ENCODE measurements at regions not wholly inside any gene's neighbourhood (a gene's known extent, or its start where the extent isn't known, plus 50 kb on each side); places are given as distances from the start of the nearest gene placed in this dataset.
"Not testable (repeated sequence)": the region's sequence is repeated elsewhere in the genome, so short reads cannot be mapped to it uniquely, and the experiment has no call there.

DNA sequence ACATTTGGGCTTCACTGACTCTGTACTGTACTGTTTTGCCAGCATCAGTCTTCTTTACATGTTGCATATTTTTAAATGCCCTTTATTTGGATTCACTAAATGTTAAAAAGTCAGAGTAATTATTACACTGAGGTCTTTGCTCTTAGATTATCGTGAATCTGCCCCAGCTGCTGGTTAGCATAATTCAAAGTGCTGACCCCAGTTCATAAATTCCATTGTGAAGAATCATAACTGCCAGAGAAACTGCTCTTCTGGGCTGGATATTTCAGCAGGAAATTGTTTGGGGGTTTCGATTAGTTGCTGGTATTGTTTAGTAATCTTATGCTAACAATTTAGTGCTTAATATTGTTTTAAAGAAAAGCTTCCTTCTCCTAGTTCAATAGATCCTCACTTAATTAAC is 682.1 kb upstream of the MAP3K7 start:
- Histone ChIP-seq H3K27me3 (no peaks in the 10 kb centered on the region), H3K9me3 (no peaks in the 10 kb centered on the region), H3K36me3 (no peaks in the 10 kb centered on the region), H3K4me3 (no peak overlapping the region)
- DNase-seq = no peak

DNA sequence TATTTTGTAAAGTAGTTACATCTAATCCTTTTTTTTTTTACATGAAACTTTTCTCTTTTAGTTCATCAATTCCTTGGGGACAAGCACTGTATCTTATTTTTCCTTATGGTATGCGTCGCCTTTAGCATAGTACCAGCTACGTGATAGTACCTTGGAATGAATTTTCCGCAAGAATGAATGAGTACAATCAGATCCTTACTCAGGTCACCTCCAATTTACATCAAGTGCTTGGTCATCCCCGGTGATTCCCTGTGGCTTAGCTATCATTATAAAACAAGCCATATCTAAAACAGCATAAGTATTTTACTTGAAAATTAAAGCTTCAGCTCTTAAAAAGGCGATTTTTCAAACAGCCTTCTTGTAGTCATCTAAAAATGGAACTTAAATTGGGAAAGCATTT is 680.4 kb upstream of the MAP3K7 start:
- Histone ChIP-seq H3K9me3 (no peaks in the 10 kb centered on the region), H3K4me3 (no peak overlapping the region), H3K27me3 (no peaks in the 10 kb centered on the region), H3K36me3 (no peaks in the 10 kb centered on the region)
- no peak for DNase-seq

DNA sequence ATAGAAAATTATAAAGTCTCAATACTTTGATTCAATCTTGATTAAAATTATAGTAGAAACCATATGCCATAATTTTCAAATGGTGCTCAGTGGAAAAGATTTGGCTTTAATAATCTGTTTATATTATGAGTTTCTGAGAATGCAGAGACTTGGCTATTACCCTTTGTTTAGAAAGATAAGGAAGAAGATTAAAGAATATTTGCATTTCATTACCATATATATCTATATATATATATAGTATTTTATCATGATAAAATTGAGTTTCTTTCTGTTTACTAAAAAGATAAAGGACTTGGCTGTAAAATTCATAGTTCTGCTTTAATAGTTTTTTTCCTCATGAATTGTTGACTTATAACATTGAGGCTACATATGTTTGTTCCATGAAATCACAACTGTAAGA is 679.3 kb upstream of the MAP3K7 start:
- Histone ChIP-seq H3K27me3 (no peaks in the 10 kb centered on the region), H3K36me3 (no peaks in the 10 kb centered on the region), H3K9me3 (no peaks in the 10 kb centered on the region), H3K4me3 (no peak overlapping the region)
- no peak for DNase-seq

DNA sequence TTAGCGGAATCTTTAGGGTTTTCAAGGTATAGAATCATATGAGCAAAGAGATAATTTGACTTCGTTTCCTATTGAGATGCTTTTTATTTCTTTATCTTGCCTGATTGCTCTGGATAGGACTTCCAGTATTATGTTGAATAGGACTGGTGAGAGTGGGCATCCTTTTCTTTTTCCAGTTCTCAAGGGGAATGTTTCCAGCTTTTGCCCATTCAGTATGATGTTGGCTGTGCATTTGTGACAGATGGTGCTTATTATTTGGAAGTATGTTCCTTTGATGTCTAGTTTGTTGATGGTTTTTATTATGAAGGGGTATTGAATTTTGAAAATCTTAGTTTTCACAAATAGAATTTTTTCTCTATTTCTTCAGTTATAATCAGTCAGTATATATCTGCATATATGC is 656.6 kb upstream of the MAP3K7 start:
- Histone ChIP-seq H3K36me3 (no peaks in the 10 kb centered on the region), H3K4me3 (no peak overlapping the region), H3K27me3 (no peaks in the 10 kb centered on the region), H3K9me3 (no peaks in the 10 kb centered on the region)
- no peak for DNase-seq

DNA sequence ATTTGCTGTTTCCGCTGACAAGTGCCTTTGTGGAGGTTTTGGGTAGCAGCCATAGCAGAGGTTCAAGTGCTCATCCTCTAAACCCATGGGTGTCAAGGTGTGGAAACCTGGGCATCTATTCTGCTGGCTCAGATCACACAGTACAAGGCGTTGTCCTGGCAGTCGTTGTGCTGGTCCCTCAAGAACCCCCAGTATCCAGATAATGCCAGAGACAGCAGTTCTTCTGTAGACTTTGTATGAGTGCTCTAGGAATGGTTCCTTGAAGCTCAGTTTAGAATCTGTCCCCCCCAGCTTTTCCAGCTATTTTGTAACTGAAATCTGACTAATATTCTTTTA is 655.7 kb upstream of the MAP3K7 start:
- H3K4me3 ChIP-seq = no peak overlapping the region
- H3K9me3 ChIP-seq = no peaks in the 10 kb centered on the region
- no peaks in the 10 kb centered on the region for H3K27me3 ChIP-seq
- no peak for DNase-seq
- H3K36me3 ChIP-seq = no peaks in the 10 kb centered on the region

DNA sequence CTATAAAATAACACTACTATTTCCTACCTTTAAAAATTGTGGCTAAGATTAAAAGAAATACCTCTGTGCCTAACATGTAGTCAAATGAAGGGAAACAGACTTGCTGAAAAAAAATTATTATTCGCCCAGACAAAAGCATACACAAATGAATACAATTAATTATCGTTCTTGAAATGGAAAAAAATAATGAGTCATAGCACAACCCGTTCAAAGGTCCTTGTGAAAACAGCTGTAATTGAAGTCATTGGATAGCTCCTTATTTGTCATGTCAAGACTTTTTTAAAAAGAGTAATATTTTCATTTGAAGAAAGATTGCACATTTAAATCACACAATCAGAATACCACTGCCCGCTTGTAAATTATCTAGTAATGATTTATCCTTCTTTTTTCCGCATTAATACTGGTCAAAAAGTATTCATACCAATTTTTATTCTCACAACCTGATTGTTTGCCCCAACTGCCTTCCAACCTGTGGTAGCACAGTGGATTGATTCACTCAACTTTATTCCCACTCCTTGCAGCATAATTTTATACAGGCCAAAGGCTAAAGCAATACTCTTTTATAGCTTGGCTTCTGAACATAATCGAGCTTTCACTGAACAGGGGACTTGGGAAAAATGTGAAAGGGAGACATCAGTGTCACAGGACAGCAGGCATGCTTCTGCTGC is 655.2 kb upstream of the MAP3K7 start:
- no peak for DNase-seq

DNA sequence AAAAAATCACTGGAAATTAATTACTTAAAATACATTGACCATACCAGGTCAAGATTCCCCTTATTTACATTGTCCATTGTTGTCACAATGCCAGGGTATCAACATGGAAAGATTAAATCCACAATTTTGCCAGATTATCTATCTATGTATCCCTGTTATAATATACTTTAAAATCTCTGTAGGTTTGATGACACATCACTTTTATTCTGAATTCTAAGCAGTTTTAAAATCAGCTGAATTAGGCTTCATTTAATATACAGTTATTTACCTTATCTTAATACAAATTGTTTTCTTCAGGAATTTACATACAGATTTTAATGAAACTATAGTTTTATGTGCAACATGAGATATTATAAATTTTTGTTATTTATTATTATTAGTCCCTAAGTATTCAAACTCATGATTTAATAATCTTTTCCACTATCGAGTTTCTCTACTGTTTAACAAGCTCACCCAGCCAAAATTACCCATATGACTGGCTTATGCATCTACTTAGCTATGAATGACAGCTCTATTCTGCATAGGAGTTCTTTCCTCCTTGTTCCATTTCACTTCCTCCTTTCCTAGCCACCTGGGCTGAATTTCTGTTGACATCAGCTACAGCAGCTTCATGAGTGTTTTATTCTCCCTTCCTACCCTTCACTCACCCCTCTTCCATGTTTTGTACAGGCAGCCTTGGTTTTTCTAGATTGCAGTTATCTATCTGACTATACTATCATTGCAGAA is 654.2 kb upstream of the MAP3K7 start:
- no peak for DNase-seq
- no peaks in the 10 kb centered on the region for H3K9me3 ChIP-seq
- no peaks in the 10 kb centered on the region for H3K36me3 ChIP-seq
- H3K27me3 ChIP-seq = no peaks in the 10 kb centered on the region
- H3K4me3 ChIP-seq = no peak overlapping the region

More for the DNA sequence above, 655.2 kb upstream of the MAP3K7 start:
- H3K27me3 ChIP-seq = no peaks in the 10 kb centered on the region
- H3K4me3 ChIP-seq = no peak overlapping the region
- no peaks in the 10 kb centered on the region for H3K36me3 ChIP-seq
- no peaks in the 10 kb centered on the region for H3K9me3 ChIP-seq

DNA sequence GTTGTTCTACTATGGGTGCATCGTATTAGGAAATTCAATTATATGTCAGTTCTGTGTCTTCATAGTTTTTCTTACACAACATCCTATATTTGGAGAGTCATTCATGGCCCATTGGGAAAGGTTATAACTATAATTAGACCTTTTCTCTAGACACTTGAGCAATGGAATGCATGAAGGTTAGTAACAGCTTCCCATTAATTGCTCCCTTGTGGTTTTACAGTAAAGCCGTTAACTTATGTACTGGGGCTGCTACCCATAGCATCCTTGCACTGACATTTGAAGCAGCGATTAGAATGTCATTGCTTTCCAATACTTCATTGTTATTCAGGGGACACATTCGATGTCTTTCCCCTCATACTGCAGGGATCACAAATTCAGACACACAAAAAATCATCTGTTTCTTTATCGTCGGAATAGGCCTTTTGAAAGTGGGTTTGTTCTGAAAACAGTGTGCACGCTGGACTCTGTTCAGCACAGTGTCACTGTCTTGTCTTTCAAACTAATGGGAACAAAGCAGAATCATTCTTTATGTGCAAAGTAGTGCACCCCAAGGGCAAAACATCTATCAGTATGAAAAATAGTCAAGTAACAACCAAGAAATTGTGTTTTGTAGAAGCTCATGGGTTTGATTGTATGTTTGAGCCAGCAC is 634.3 kb upstream of the MAP3K7 start:
- Histone ChIP-seq H3K27me3 (no peaks in the 10 kb centered on the region; the same call in 1 of the 2 replicates), H3K36me3 (no peaks in the 10 kb centered on the region), H3K4me3 (no peak overlapping the region), H3K9me3 (no peaks in the 10 kb centered on the region)
- DNase-seq = no peak

DNA sequence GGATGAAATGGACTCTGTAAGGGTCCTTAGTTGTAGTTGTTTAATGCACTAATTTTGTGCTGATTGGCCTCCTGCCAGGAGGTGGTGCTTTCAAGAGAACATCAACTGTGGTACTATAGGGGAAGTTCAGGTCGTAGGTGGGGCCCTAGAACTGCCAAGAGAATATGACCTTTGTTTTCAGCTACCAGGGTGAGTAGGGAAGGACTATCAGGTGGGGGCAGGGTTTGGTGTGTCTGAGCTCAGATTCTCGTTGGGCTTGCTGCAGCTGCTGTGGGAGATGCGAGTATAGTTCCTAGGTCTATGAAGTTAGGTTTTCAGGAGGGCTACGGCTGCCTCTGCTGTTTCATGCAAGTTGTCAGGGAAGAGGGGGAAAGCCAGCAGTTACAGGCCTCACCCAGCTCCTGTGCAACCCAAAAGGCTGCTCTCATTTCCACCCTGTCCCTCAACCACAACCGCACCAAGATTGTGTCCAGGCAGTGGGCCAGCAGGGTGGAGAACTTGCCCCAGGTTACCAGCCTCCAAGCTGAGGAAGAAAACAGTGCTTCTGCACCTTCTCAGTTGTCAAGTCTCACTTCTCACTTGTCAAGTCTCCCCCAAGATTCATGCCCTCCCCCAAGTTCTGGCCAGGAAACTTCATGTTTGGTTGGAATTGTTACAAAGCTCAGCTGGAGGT is 626.5 kb upstream of the MAP3K7 start:
- no peak for DNase-seq
- Histone ChIP-seq H3K27me3 (no peaks in the 10 kb centered on the region), H3K4me3 (no peak overlapping the region), H3K36me3 (no peaks in the 10 kb centered on the region), H3K9me3 (no peaks in the 10 kb centered on the region)

DNA sequence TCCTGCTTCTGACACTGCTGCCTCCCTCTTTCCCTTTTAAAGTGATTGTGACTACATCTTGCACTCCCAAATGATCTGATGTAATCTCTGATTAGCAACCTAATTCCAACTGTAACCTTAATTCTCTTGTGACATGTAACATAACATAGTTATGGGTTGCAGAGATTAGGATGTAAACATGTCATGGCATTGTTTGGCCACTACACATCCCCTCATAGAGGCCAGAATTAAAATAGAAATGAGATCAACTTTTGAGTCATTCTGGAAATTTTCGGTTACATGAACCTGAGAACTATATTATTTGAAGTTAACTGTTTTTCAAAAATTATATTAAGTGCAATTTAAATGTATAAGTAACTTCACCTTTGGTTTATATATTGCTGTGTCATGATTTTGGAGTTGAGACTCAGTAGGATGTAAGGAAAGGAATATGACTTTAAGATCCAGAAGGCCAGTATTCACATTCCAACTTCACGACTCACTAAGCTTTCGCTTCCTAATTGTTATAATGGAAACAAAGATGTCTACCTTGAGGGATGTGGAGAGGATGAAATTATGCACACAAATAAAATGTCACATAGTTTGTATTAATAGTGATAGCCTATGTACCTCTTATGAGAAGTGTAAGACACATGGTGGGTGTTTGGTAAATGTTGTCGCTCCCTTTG is 611.9 kb upstream of the MAP3K7 start:
- no peak for DNase-seq
- Histone ChIP-seq H3K9me3 (no peaks in the 10 kb centered on the region), H3K27me3 (no peaks in the 10 kb centered on the region), H3K4me3 (no peak overlapping the region), H3K36me3 (no peaks in the 10 kb centered on the region)

DNA sequence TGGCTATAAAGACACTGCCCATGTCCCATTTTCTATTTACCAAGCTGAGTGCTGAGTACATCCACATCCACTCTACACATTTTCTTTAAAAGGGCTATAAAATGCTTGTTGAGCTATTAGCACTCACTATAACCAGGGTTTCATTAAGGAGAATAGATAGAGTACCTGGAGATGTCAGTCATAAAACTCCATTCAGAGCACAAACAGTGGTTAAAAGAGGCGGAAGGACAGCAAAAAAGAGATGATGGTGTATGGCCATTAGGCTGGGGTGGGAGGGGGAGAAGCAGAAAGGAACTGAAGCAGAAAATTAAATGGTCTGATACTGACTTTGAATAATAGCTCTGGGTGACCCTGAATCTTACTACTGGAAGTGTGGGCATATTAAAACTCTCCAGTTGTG is 609.9 kb upstream of the MAP3K7 start:
- no peak overlapping the region for H3K4me3 ChIP-seq
- H3K27me3 ChIP-seq = no peaks in the 10 kb centered on the region
- H3K36me3 ChIP-seq = no peaks in the 10 kb centered on the region
- no peaks in the 10 kb centered on the region for H3K9me3 ChIP-seq
- no peak for DNase-seq

DNA sequence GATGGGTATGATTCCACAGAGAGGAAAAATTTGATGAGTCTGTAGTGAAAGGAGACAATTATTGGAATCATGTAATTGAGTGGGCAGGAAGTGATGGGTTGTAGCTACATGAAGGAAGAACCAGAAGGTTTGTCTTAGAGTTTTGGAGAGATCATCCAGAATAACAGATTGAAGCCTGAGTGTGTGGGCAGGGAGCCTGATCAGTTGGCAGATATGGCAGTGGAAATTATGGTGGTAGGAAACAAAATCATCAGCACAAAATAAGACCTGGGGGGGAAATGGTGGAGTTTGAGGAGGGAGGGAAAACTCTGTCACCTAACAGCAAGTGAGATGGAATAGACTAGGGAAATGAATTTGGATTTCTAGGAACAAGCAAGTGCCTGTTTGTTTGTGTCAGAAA is 606.6 kb upstream of the MAP3K7 start:
- Histone ChIP-seq H3K27me3 (no peaks in the 10 kb centered on the region), H3K36me3 (no peaks in the 10 kb centered on the region), H3K4me3 (no peak overlapping the region), H3K9me3 (peaks cover 4% of the 10 kb centered on the region; the same call in 1 of the 2 replicates)
- no peak for DNase-seq

DNA sequence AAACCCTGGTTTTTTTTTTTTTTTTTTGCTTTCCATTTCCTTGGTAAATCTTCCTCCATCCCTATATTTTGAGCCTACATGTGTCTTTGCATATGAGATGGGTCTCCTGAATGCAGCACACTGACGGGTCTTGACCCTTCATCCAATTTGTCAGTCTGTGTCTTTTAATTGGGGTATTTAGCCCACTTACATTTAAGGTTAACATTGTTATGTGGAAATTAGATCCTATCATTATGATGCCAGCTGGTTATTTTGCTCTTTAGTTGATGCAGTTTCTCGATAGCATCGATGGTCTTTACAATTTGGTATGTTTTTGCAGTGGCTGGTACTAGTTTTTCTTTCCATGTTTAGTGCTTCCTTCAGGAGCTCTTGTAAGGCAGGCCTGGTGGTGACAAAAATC is 603.2 kb upstream of the MAP3K7 start:
- H3K4me3 ChIP-seq, DNase-seq, H3K9me3 ChIP-seq, H3K36me3 ChIP-seq, H3K27me3 ChIP-seq: not testable (repeated sequence)

DNA sequence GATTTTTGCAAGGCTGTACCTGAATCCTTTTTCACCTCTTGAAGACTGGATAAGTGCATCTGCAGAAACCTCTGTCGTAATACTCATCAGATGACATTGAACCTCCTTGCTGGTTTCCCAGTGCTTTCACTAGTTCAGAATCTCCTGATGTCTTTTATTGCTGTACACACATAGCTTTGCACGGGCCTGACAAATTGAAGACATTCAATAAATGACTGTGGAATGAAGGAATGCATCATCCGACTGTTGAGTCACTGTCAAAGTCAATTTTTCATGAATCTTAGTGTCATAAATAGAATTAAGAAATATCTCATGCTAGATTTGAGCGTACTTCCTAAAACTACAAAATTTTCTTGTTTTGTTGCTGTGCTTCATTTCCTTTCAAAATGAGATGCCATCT is 598.2 kb upstream of the MAP3K7 start:
- Histone ChIP-seq H3K4me3 (no peak overlapping the region), H3K27me3 (no peaks in the 10 kb centered on the region), H3K9me3 (0 out of 2 replicates have a peak, but pooled peaks cover 3% of the 10 kb centered on the region), H3K36me3 (no peaks in the 10 kb centered on the region)
- no peak for DNase-seq

DNA sequence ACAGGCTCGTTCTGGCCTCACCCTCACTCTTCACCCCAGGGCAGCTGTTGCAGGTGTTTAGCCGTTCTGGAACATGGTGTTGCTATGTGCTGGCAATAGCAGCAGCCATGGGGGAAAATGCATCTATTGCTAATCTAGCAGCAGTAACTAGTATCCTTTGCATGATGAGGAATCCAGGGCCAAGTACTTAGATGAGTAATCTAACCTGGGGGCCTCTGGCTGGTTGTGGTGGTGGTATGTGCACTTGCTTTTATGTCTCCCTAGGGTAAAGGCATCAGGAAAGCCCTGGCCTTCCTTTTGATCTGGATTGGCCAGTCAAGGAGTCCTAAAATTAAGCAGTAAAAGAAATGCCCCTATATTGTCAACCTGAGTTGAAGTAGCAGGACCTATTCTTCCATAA is 594.5 kb upstream of the MAP3K7 start:
- Histone ChIP-seq H3K27me3 (0 out of 2 replicates have a peak, but pooled peaks cover 2% of the 10 kb centered on the region), H3K9me3 (0 out of 2 replicates have a peak, but pooled peaks cover under 1% of the 10 kb centered on the region), H3K4me3 (no peak overlapping the region), H3K36me3 (no peaks in the 10 kb centered on the region)
- DNase-seq = no peak

DNA sequence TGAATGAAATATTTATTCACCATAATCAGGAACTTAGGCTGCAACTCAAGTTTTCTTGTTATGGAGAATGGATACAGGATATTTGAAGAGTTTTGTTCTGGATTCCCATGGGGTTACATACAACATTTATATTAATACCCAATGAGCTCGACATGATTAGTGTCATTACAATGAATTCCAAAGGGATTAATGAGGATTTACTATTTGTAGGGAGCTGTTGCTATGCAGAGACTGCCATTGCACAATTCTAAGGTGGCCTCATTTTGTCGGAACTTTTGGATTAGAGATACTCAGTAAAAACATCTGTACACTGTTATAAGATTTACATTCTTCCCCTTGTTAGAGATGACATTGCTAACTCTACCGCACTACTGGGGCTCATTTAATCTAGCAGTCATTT is 586.8 kb upstream of the MAP3K7 start:
- H3K27me3 ChIP-seq = peaks cover 2% of the 10 kb centered on the region
- H3K4me3 ChIP-seq = no peak overlapping the region
- no peak for DNase-seq
- no peaks in the 10 kb centered on the region for H3K9me3 ChIP-seq
- no peaks in the 10 kb centered on the region for H3K36me3 ChIP-seq

DNA sequence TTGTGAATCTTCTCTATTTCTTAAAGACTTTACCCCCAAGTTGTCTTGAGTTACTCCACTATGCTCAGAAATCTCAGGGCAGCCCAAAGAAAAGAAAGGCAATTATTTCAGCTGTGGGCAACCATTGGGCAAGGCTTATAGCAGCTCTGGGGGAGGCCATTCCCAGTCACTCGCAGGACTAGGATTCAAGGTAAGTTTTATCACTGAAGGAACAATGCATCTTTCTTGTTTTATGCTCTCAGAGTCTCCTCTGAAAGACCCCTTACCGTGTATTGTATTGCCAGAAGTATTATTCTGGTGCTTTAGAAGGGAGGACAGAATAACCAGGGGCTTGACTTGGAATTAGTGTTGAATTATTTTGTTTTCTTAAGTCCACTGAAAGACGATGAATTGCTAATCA is 586.3 kb upstream of the MAP3K7 start:
- H3K4me3 ChIP-seq = no peak overlapping the region
- H3K36me3 ChIP-seq = no peaks in the 10 kb centered on the region
- no peak for DNase-seq
- no peaks in the 10 kb centered on the region for H3K9me3 ChIP-seq
- peaks cover 2% of the 10 kb centered on the region for H3K27me3 ChIP-seq

All from MG63 (cell line).